Hepatic stellate cell (primary cell): ENCODE measurements at regions not wholly inside any gene's neighbourhood (a gene's known extent, or its start where the extent isn't known, plus 50 kb on each side); places are given as distances from the start of the nearest gene placed in this dataset.
"Not testable (repeated sequence)": the region's sequence is repeated elsewhere in the genome, so short reads cannot be mapped to it uniquely, and the experiment has no call there.

Source experiments
- DNase-seq: peaks from one replicate; pipeline ENCODE4 v3.0.0; 2011; ENCODE audit warnings: low spot score

DNA sequence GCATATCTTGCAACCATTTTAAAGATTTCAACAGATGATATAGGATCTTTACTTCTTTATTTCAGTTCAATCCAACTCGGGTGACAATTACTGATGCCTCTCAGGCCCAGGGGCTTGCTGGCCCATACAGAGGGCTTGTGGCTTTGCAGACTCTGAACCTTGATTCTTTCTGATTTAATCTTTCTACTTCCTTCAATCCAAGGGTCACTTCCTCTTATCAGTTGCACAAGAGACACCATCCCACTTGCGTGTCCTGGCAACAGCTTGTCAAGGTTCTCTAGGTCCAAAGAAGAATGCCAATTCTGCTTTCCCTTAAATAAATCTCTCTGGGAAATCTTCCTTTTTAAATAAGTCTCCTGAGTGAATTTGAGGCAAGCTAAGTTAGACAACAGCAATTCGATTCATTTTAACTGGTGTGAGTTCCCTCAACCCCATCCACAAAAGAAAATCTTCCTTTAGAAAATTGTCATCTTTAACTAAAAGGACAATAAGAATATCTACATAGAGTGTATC lies 75.1 kb upstream of the KIF2A start:
- not testable (repeated sequence) for DNase-seq

DNA sequence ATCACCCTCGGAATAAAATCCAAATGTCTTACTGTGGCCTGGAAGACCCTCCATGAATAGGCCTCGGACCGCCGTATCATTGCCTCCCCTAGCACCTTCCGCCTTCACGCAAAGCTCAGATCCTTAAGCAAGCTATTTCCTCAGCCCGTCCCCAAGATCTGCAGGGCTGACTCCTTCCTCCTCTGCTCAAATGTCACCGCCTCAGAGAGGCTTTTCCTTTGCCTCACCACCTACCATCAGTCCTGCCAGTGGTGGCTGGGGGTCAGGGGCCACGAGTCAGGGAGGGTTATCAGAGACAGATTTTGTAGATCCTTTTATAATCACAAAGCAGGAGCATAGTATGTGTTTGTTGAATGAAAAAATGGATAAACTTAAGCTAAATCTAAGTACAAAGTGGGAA lies 74.4 kb upstream of the KIF2A start:
- DNase-seq, result no peak

DNA sequence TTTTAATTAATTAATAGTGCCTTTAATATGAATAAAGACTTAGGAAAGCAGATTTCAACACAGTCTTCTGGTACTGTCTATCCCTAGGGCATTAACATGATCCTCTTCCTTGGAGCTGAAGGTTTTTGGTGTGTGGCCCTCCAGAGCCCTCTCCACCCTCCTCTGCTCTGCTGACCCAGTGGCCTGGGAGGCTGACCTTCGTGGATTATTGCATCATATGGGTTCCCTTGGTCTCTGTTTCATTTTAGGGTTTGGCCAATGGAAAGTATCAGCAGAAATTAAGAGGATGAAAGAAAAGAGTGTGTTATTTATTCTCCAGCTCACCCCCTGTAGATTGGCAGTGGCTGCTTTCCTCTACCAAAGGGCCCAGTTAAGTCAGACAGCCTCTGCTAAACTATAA lies 73.8 kb upstream of the KIF2A start:
- DNase-seq, result not testable (repeated sequence)

DNA sequence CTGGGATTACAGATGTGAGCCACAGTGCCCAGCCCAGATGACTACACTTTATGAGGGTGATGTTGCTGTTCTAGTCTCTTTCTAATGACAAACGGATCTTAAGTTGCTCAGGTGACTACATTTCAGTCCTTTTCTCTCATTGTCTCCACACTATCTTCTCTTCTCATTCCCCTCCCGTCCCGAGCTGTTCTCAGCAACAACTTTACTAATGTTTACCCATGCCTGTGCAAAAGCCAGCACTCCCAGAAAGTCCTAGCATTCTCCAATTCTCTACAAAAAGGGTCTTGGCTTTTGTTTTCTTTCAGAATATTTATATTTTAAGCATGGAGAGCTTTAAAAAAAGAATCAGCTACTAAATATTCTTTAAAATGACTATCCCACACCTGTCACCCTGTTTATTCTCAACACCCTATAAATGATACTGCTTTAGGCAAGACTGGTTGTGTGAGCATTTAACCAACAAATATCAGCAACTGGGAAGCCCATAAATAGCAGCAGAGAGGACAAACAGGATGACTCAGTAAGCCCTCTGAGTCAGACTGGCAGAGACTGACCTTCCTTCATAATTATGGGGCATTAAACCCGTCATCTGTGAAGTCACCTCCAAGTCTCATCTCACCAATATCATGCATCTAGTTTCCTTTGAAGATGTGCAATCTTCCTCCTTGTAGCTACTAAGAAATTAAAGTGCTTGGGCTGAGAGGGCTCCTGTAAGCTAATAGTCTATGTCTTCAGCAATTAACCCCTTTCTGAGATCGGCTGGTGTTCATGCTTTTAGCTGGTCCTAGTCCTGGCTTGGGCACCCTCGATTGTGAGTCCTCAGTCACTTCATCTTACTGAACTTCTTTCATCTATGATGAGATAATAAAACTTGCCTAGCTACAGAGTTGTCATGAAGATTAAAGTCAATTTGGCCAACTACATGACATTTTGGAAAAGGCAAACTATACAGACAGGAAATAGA lies 72.6 kb upstream of the KIF2A start:
- DNase-seq, result not testable (repeated sequence)

DNA sequence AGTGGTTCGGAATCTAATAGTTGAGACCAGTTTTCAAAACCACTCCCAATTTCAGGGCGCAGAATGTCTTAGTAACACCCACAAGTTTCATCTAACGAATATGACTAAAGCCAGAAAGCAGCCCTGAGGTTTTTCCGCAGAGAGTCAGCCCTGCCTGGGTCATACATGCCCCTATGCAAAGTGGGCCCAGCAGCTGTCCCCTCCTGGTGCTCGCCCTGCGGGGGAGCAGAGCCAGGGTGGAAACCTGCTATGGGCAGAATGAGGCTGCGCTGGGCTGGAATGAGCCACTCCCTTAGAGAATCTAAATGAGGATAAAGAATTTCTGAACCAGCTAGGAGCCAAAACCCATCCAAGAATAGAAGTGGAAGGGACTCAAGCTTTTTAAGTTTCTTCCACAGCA lies 69.4 kb upstream of the KIF2A start:
- not testable (repeated sequence) for DNase-seq

DNA sequence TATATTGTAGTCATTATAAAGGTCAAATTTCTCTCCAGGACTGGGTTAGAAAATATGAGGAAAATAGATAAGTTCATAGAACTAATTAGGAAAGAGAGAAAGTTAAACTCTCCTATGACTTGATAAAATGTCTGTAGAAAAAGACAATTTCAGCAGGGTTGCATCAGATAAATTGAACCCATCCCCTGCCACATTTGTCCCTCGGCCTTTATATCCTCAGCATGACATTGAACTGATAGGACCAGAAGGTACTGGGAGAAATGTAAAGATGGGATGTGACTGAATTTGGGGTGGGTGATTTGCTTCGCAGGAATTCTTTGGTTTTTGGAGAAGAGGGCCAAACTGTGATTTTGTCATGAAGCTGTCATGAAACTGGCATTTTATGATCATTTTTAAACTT lies 68.1 kb upstream of the KIF2A start:
- DNase-seq, result not testable (repeated sequence)

DNA sequence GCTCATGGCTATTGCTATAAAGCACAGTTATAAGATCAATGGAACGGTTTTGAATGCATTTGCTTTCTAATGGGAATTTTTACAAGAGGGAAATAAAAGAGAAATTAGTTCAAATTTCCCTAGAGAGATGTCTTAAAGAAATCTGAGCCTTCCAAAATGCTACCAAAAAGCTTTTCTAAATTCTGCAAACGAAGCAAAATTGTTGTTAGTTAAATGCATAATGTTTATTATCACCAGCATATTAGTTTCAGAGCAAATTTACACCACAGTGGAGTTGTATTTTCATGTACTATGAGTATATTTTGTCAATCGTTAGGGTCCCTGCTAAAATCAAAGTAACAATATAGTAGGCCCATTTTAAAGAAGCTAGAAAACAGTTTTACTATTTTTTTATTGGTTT lies 67.4 kb upstream of the KIF2A start:
- DNase-seq, result not testable (repeated sequence)

DNA sequence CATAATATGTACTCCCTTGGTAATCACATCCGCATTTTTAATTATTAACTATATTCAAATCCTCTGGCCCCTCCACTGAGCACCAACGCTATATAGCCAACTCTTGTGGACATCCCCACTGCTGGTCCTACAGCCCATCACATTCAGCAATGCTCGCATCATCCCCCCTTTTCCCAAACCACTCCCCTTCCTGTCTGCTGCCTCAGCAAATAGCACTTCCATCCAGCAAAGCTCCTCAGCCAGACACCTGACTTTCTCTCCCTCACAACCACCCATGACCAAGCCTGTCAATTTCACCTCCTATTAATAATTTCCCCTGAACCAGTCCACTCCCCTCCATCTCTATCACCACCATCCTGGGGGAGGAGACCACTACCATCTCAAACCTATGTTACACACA lies 65.5 kb upstream of the KIF2A start:
- not testable (repeated sequence) for DNase-seq

DNA sequence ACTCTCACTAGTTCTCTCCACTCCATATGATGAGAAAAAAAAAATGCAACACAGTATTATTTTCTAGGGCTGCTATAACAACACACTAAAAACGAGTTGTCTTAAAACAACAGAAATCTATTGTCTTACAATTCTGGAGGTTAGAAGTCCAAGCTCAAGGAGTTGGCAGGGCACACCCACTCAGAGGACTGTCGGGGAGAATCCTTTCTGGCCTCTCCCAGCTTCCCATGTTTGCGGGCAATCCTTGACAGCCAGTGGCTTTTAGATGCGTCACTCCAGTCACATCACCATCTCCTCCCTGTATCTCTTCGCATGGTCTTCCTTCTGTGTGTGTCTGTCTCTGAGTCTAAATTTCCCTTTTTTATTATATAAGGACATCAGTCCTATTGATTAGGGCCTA lies 64.0 kb upstream of the KIF2A start:
- not testable (repeated sequence) for DNase-seq

DNA sequence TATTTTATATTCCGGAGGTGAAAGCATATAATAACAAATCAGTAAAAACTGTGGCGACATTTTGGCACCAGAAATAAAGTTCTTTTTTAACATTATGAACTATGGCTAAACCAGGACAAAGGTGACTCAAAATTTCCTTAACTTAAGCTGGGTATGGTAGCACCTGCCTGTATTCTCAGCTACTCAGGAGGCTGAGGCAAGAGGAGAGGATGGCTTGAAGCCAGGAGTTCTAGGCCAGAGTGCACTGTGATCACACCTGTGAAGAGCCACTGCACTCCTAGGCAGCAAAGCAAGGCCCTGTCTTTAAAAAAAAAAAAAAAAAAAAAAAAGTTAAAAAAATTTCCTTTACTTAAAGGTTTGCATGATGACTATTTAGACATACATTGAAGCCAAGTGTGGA lies 63.0 kb upstream of the KIF2A start:
- DNase-seq, result not testable (repeated sequence)

DNA sequence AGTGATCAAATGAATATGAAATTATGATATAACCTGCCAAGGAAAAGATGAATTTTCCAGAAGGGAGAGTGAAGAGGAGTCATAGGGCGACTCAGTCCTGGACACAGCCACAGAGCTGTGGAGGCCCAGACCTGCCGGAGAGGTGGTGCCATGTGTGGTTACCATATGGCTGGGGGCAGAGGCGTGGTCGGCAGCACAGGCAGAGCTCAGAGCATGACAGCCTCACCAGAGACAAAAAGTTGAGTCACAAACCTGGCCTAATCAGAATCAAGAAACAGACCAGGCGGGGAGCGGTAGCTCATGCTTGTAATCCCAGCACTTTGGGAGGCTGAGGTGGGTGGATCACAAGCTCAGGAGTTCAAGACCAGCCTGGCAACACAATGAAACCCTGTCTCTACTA lies 57.8 kb upstream of the KIF2A start:
- not testable (repeated sequence) for DNase-seq

DNA sequence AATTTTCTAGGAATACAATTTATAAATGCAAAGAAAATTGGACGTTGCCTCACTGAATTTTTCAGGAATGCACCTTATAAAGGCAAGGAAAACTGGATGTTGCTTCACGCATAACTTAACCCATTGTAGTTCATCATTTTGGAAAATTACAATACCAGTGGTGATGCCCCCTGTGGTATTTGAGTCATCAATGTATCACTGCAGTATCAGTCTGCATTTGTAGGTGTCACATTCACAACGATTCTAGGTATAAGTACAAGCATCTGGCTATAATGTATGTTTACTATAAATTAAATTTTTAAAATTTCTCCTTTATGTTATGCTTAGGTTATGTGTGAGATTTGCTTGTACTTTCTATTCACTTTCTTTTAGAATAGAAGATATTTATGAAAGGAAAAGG lies 55.9 kb upstream of the KIF2A start:
- DNase-seq, result not testable (repeated sequence)

DNA sequence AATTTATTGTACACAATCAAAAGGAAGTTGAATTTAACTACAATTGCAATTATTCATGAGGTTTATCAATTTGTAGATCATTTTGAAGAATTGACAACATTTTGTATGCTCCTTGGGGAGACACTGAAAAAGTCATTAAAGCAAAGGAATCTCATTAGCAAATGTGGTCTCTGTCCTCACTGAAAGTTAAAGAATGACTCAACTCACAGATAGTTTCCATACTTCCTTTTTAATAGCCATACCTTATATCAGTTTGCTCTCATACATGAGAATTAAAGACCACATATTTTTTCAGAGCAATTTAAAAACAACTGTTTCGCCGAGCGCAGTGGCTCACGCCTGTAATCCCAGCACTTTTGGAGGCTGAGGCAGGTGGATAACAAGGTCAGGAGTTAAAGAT lies 55.1 kb upstream of the KIF2A start:
- DNase-seq, result not testable (repeated sequence)

DNA sequence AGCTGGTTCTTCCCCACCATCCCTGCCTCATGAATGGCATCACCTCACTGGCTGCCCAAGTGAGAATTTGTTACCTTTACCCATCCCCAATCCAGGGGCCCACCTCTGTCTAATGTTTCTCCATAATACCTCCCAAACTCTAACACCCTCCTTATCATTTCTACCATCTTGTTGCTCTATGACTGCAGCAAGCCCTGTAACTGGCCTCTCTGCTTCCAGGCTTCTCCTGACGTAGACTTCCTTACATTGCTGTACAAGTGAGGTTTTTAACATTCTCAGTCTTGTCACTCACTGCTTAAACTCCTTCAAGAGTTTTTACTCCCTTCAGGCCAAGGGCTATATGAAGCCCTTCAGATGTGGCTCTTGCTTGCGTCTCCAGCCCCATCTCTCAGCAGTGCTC lies 53.5 kb upstream of the KIF2A start:
- not testable (repeated sequence) for DNase-seq

DNA sequence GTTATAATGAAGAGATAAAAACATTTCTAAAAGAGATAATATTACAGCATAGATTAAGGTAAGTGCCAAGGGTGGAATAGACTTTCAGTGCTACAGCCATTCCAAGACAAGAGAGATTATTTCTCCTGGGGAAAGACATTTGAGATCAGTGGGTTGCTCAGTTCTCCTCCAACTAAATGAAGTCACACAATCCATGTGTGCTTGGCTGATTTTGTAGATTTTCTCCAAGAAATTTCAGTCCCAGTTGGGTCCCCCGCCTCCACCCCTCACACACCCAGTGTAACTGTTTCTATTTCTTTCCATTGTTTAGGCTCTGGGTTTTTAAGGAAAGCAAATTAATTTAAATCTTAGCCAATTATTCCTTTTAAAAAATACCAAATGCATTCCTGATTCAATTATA lies 50.5 kb upstream of the KIF2A start:
- DNase-seq, result not testable (repeated sequence)

DNA sequence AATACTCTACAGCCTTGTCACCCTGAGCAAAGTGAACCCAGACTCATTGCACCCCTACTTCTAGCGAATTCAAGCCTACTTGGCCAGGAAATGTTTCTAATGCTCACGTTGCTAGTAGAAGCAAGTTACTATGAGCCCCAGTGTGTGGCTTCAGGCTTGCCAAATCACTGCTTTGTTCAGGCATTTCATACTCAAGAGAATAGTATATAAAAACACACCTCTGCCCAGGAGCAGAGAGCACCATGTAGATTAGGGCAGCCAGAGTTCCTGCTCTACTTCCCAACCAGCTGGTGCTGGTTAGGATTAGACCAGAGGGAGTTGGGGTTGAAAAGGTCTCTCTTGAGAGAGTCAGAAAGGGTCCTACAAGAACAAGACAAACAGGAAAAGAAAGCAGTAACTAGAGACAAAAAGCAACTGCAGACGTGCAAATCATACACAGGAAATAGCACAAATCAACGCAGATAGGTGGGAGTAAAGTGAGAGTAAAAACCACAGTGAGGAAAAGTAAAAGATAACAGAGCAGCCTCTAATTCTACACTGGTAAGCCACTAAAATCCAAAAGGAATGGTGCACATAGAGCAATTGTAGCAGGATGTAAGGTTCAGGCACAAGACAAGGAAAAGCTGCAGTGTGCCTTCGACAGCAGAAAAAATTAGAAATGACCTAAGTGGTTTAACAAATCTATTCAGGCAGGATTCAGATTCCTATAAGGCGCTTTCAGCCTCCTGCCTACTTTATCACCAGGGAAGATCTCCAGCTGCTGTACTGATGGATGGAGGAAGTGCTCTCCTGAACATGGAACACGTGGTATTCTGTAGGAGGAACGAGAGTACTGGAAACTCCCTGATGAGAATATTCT lies 49.6 kb upstream of the KIF2A start:
- DNase-seq, result no peak
